HG03460 (cell line): ENCODE measurements at regions not wholly inside any gene's neighbourhood (a gene's known extent, or its start where the extent isn't known, plus 50 kb on each side); places are given as distances from the start of the nearest gene placed in this dataset.

ENCODE experiments used
- ATAC-seq: cut with Tn5 transposase; IDR thresholded peaks from one replicate; pipeline ENCODE4 v1.9.1; 2021; ENCODE audit not compliant: unreplicated experiment

- ATAC-seq, result no peak
Observed at GRCh38 chr15:81536356-81536755, 162.3 kb upstream of the TMC3 start.

- ATAC-seq, result no peak
Observed at GRCh38 chr15:81534124-81534523, 160.1 kb upstream of the TMC3 start.

GRCh38 chr15:81532001-81532400 lies 158.0 kb upstream of the TMC3 start:
- no peak for ATAC-seq

- no peak for ATAC-seq
Observed at GRCh38 chr15:81531109-81531592, 157.1 kb upstream of the TMC3 start.

- ATAC-seq, result no peak
Observed at GRCh38 chr15:81530271-81530691, 156.3 kb upstream of the TMC3 start.

- no peak for ATAC-seq
Observed at GRCh38 chr15:81529481-81529880, 155.5 kb upstream of the TMC3 start.

- no peak for ATAC-seq
Observed at GRCh38 chr15:81526029-81526428, 152.0 kb upstream of the TMC3 start.

GRCh38 chr15:81524496-81524895 lies 150.5 kb upstream of the TMC3 start:
- ATAC-seq, result no peak

GRCh38 chr15:81523867-81524266 lies 149.9 kb upstream of the TMC3 start:
- no peak for ATAC-seq

GRCh38 chr15:81520480-81520879 lies 146.5 kb upstream of the TMC3 start:
- no peak for ATAC-seq

- ATAC-seq, result no peak
Observed at GRCh38 chr15:81516461-81516860, 142.4 kb upstream of the TMC3 start.

GRCh38 chr15:81516012-81516411 lies 142.0 kb upstream of the TMC3 start:
- ATAC-seq, result no peak

GRCh38 chr15:81514725-81515124 lies 140.7 kb upstream of the TMC3 start:
- ATAC-seq, result no peak

GRCh38 chr15:81511138-81511537 lies 137.1 kb upstream of the TMC3 start:
- no peak for ATAC-seq

- ATAC-seq, result no peak
Observed at GRCh38 chr15:81507831-81508230, 133.8 kb upstream of the TMC3 start.

- ATAC-seq, result no peak
Observed at GRCh38 chr15:81506936-81507335, 132.9 kb upstream of the TMC3 start.

- no peak for ATAC-seq
Observed at GRCh38 chr15:81506071-81506470, 132.1 kb upstream of the TMC3 start.

GRCh38 chr15:81504170-81504905 lies 130.3 kb upstream of the TMC3 start:
- no peak for ATAC-seq

- no peak for ATAC-seq
Observed at GRCh38 chr15:81502439-81502838, 128.4 kb upstream of the TMC3 start.

GRCh38 chr15:81500081-81500480 lies 126.1 kb upstream of the TMC3 start:
- no peak for ATAC-seq

GRCh38 chr15:81498294-81498693 lies 124.3 kb upstream of the TMC3 start:
- no peak for ATAC-seq

GRCh38 chr15:81497238-81497637 lies 123.2 kb upstream of the TMC3 start:
- no peak for ATAC-seq
